HG03159 (cell line): ENCODE measurements at regions not wholly inside any gene's neighbourhood (a gene's known extent, or its start where the extent isn't known, plus 50 kb on each side); places are given as distances from the start of the nearest gene placed in this dataset.

Source experiments
- ATAC-seq: cut with Tn5 transposase; IDR thresholded peaks from one replicate; pipeline ENCODE4 v1.9.1; 2021; ENCODE audit warnings: mild to moderate bottlenecking, moderate library complexity; ENCODE audit not compliant: unreplicated experiment

GRCh38 chr5:93279296-93279963 lies 301.6 kb downstream of the NR2F1-AS1 start:
- ATAC-seq, result no peak

GRCh38 chr5:93278896-93279295 lies 302.1 kb downstream of the NR2F1-AS1 start:
- ATAC-seq, result no peak

- no peak for ATAC-seq
Observed at GRCh38 chr5:93277051-93277450, 304.0 kb downstream of the NR2F1-AS1 start.

GRCh38 chr5:93275376-93275775 lies 305.6 kb downstream of the NR2F1-AS1 start:
- ATAC-seq, result no peak

GRCh38 chr5:93274291-93274690 lies 306.7 kb downstream of the NR2F1-AS1 start:
- ATAC-seq, result no peak

GRCh38 chr5:93273176-93273575 lies 307.8 kb downstream of the NR2F1-AS1 start:
- ATAC-seq, result no peak

GRCh38 chr5:93272108-93272507 lies 308.9 kb downstream of the NR2F1-AS1 start:
- no peak for ATAC-seq

- no peak for ATAC-seq
Observed at GRCh38 chr5:93267736-93268135, 313.3 kb downstream of the NR2F1-AS1 start.

- ATAC-seq, result no peak
Observed at GRCh38 chr5:93267276-93267675, 313.7 kb downstream of the NR2F1-AS1 start.

- no peak for ATAC-seq
Observed at GRCh38 chr5:93257616-93258015, 323.4 kb downstream of the NR2F1-AS1 start.

GRCh38 chr5:93255796-93256195 lies 325.2 kb downstream of the NR2F1-AS1 start:
- no peak for ATAC-seq

- ATAC-seq, result no peak
Observed at GRCh38 chr5:93252165-93252564, 328.9 kb downstream of the NR2F1-AS1 start.

GRCh38 chr5:93251347-93251746 lies 329.7 kb downstream of the NR2F1-AS1 start:
- no peak for ATAC-seq

GRCh38 chr5:93250424-93250823 lies 330.6 kb downstream of the NR2F1-AS1 start:
- no peak for ATAC-seq

- ATAC-seq, result no peak
Observed at GRCh38 chr5:93249651-93250289, 331.2 kb downstream of the NR2F1-AS1 start.

GRCh38 chr5:93247105-93247504 lies 333.9 kb downstream of the NR2F1-AS1 start:
- ATAC-seq, result no peak

- ATAC-seq, result no peak
Observed at GRCh38 chr5:93246090-93246855, 334.7 kb downstream of the NR2F1-AS1 start.

GRCh38 chr5:93245226-93245625 lies 335.8 kb downstream of the NR2F1-AS1 start:
- ATAC-seq, result no peak

- ATAC-seq, result no peak
Observed at GRCh38 chr5:93243481-93243880, 337.5 kb downstream of the NR2F1-AS1 start.

GRCh38 chr5:93240228-93240834 lies 340.7 kb downstream of the NR2F1-AS1 start:
- no peak for ATAC-seq

GRCh38 chr5:93236807-93237421 lies 344.1 kb downstream of the NR2F1-AS1 start:
- no peak for ATAC-seq
